ENCODE measurements at regions not wholly inside any gene's neighbourhood (a gene's known extent, or its start where the extent isn't known, plus 50 kb on each side); places are given as distances from the start of the nearest gene placed in this dataset.

DNA sequence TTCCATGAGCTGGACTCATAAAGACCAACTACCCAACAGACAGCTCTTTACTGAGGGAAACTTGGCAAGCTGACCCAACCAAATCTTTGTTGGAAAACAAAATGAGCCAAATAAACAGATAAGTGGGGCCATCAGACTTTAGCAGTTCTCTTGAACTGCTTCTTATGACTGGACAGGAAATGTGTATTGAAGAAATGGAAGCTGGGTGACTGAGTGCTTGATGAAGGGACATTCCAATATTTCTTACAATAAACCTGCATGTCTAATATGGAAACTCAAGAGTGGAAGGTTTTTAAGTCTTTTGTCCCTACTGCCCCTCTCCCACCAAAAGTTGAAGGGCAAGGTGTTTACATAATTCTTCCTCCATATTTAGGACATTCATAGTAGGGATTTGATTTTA lies 218.8 kb upstream of the NR4A3 start:
- no peak overlapping the region for H3K4ac ChIP-seq (replicated peaks; ENCODE audit: insufficient read length, low read depth, low read length)
- ChIA-PET CTCF (ENCODE audit: partially characterized antibody) (interaction anchor here (0.6 kb wide), 1 partner anchor 187 kb away, joined by 3 read pairs; no protein-coding TSS in a partner anchor), POLR2A (ENCODE audit: partially characterized antibody) (no interaction called here)
- no peak overlapping the region for H2BK120ac ChIP-seq (replicated peaks; ENCODE audit: low read depth, low read length)
- H4K91ac ChIP-seq (replicated peaks; ENCODE audit: insufficient read length, low read length) = no peak overlapping the region
- H3K56ac ChIP-seq (replicated peaks; ENCODE audit: insufficient read length, low read depth, low read length) = no peak overlapping the region
- no peaks in the 10 kb centered on the region for H3K23me2 ChIP-seq (ENCODE audit: low read depth, low read length)
- H2BK12ac ChIP-seq (ENCODE audit: low read depth, low read length) = no peak overlapping the region
- no peaks in the 10 kb centered on the region; a peak in 1 of 8 replicates for H3K36me3 ChIP-seq (ENCODE audit: control insufficient read depth in 2 of 4, insufficient read depth in 4 of 4, low read length in 3 of 4)
- no peak overlapping the region for H3K18ac ChIP-seq (ENCODE audit: extremely low read depth, low read length)
- no peak for TF ChIP-seq NANOG (IDR thresholded peaks at IDR 0.05; ENCODE audit: insufficient read depth, low read depth, low read length, poor library complexity, severe bottlenecking)
- TF ChIP-seq JUN (IDR thresholded peaks at IDR 0.05; ENCODE audit: low read depth, low read length) = no peak
- no peak for TF ChIP-seq CHD2 (IDR thresholded peaks at IDR 0.05; ENCODE audit: low read length)
- no peak for TF ChIP-seq CBX5 (IDR thresholded peaks at IDR 0.05; ENCODE audit: low read depth, low read length)
- no peak for TF ChIP-seq SAP30 (IDR thresholded peaks at IDR 0.05; ENCODE audit: insufficient read depth, insufficient replicate concordance, low read length)
- no peak for TF ChIP-seq FOSL1 (IDR thresholded peaks at IDR 0.05; ENCODE audit: insufficient read depth, low read depth, low read length)
- no peak for TF ChIP-seq RXRA (IDR thresholded peaks at IDR 0.05; ENCODE audit: insufficient read depth, low read depth, low read length)
- no peak for TF ChIP-seq ASH2L (IDR thresholded peaks at IDR 0.05; ENCODE audit: low read length)
- TF ChIP-seq KDM5A (IDR thresholded peaks at IDR 0.05; ENCODE audit: low read length) = no peak
- no peak for TF ChIP-seq TEAD4 (IDR thresholded peaks at IDR 0.05; ENCODE audit: low read depth, low read length)
- TF ChIP-seq RAD21 (IDR thresholded peaks at IDR 0.05 in 1 of 2, conservative IDR thresholded peaks at IDR 0.05 in 1 of 2; ENCODE audit: low read depth in 2 of 2, low read length in 2 of 2) = no peak
- TF ChIP-seq CHD1 (IDR thresholded peaks at IDR 0.05; ENCODE audit: low read depth, low read length) = no peak
- TF ChIP-seq MAFK (IDR thresholded peaks at IDR 0.05; ENCODE audit: low read depth, low read length) = no peak
- H4K5ac ChIP-seq (ENCODE audit: insufficient read length, low read depth, low read length) = no peak overlapping the region
- H4K20me1 ChIP-seq (replicated peaks in 1 of 2; ENCODE audit: control insufficient read depth in 1 of 2, insufficient read depth in 2 of 2, low read length in 2 of 2) = no peaks in the 10 kb centered on the region
- H3K79me1 ChIP-seq (ENCODE audit: low read depth, low read length) = no peaks in the 10 kb centered on the region
- H4K8ac ChIP-seq (ENCODE audit: extremely low read depth, insufficient read depth, low read length) = no peak overlapping the region
- H3K9me3 ChIP-seq (ENCODE audit: insufficient read depth in 2 of 2, low read depth in 1 of 2, low read length in 1 of 2) = no peaks in the 10 kb centered on the region
- no peak overlapping the region for H2BK20ac ChIP-seq (ENCODE audit: low read length)
- H3K4me2 ChIP-seq (ENCODE audit: insufficient read depth in 1 of 2, low read depth in 2 of 2, low read length in 2 of 2) = no peak overlapping the region
- H3K79me2 ChIP-seq (ENCODE audit: control insufficient read depth in 1 of 2, insufficient read depth in 2 of 2, low read length in 2 of 2) = no peaks in the 10 kb centered on the region
- H2BK15ac ChIP-seq (ENCODE audit: low read length) = no peak overlapping the region
- DNase-seq (ENCODE audit: low read depth in 1 of 2, low spot score in 2 of 2) = no peak
- FAIRE-seq = no peak
- no peak overlapping the region for H3K14ac ChIP-seq (ENCODE audit: insufficient read length)
- H3K27me3 ChIP-seq (replicated peaks in 1 of 4; ENCODE audit: control insufficient read depth in 3 of 4, extremely low read depth in 1 of 4, insufficient read depth in 3 of 4, low read length in 3 of 4) = no peaks in the 10 kb centered on the region; a peak in 3 of 7 replicates
- peaks cover 0 to 13% (median 0%) of the 10 kb centered on the region in 4 experiments; a peak in 2 of 7 replicates for H3K4me1 ChIP-seq (replicated peaks in 1 of 4; ENCODE audit: control insufficient read depth in 3 of 4, insufficient read depth in 4 of 4, low read length in 3 of 4)
- H3K4me3 ChIP-seq (ENCODE audit: extremely low read depth in 1 of 4, insufficient read depth in 2 of 4, low read depth in 3 of 4, low read length in 4 of 4) = no peak overlapping the region
- no peak overlapping the region for H3K23ac ChIP-seq (ENCODE audit: insufficient read length)
- no peak overlapping the region for H3K9ac ChIP-seq (replicated peaks in 1 of 4; ENCODE audit: extremely low read depth in 1 of 4, low read depth in 3 of 4, low read length in 3 of 4)
- H2AFZ ChIP-seq (ENCODE audit: low read length) = no peak overlapping the region
- no peak overlapping the region for H3K27ac ChIP-seq (ENCODE audit: low read depth, low read length)
- H2BK5ac ChIP-seq (ENCODE audit: low read depth, low read length) = no peak overlapping the region
- no peak overlapping the region for H2AK5ac ChIP-seq (ENCODE audit: low read depth, low read length)
